ENCODE measurements at regions not wholly inside any gene's neighbourhood (a gene's known extent, or its start where the extent isn't known, plus 50 kb on each side); places are given as distances from the start of the nearest gene placed in this dataset.
"Not testable (repeated sequence)": the region's sequence is repeated elsewhere in the genome, so short reads cannot be mapped to it uniquely, and the experiment has no call there.

DNA sequence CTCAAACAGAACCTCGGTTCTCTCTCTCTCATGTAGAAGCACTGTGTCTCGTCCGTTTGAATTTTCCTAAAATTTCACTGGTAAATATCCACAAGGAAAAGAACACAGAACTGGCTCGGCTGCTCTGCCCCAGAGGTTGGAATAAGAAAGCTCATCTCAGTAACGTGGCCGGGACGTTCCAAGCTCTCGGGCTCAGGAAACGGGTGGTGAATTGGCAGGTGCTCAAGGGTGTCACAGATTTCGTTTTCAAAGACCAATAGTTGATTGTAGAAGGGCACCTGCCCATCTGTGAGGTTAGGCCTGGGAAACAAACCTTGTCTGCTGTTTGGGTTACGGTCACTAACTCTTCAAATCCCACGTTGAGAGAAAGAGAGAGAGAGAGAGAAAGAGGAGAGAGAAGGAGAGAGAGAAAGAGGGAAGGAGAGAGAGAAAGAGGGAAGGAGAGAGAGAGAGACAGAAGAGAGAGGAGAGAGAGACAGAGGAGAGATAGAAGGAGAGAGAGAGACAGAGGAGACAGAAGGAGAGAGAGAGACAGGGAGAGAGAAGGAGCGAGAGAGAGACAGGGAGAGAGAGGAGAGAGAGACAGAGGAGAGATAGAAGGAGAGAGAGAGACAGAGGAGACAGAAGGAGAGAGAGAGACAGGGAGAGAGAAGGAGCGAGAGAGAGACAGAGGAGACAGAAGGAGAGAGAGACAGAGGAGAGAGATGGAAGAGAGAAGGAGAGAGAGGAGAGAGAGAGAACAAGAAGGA, 106.6 kb downstream of the CRLF2 start:
- peaks cover 0 to 17% of the 10 kb centered on the region in 2 donors for H3K27me3 ChIP-seq
- H3K4me1 ChIP-seq, result no peaks in the 10 kb centered on the region
- TF ChIP-seq, protein P1, sequence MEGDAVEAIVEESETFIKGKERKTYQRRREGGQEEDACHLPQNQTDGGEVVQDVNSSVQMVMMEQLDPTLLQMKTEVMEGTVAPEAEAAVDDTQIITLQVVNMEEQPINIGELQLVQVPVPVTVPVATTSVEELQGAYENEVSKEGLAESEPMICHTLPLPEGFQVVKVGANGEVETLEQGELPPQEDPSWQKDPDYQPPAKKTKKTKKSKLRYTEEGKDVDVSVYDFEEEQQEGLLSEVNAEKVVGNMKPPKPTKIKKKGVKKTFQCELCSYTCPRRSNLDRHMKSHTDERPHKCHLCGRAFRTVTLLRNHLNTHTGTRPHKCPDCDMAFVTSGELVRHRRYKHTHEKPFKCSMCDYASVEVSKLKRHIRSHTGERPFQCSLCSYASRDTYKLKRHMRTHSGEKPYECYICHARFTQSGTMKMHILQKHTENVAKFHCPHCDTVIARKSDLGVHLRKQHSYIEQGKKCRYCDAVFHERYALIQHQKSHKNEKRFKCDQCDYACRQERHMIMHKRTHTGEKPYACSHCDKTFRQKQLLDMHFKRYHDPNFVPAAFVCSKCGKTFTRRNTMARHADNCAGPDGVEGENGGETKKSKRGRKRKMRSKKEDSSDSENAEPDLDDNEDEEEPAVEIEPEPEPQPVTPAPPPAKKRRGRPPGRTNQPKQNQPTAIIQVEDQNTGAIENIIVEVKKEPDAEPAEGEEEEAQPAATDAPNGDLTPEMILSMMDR (IDR thresholded peaks at IDR 0.05), result no peak
- H3K36me3 ChIP-seq, result no peaks in the 10 kb centered on the region
- intact Hi-C loops (cut with DNase I; ENCODE audit: low total_unique reads), result no loop called here
- no peak overlapping the region for H3K4me3 ChIP-seq
- no peaks in the 10 kb centered on the region for H3K9me3 ChIP-seq
- no peak overlapping the region for H3K27ac ChIP-seq
- peak in 1 of 2 donors; percentile 6 for DNase-seq

DNA sequence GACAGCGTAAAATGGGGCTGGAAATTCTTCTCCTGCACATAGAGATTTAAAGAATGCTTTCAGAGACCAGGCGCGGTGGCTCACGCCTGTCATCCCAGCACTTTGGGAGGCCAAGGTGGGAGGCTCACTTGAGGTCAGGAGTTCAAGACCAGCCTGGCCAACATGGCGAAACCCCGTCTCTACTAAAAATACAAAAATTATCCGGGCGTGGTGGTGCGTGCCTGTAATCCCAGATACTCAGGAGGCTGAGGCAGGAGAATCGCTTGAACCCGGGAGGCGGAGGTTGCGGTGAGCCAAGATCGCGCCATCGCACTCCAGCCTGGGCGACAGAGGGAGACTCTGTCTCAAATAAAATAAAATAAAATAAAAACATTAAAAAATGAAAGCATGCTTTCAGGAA, 107.4 kb downstream of the CRLF2 start:
- intact Hi-C loops (cut with DNase I; ENCODE audit: low total_unique reads); H3K27ac ChIP-seq; H3K4me3 ChIP-seq; H3K9me3 ChIP-seq; H3K36me3 ChIP-seq; H3K4me1 ChIP-seq: not testable (repeated sequence)
- H3K27me3 ChIP-seq, result peaks cover 0 to 14% of the 10 kb centered on the region in 2 donors
- DNase-seq, result peak in 1 of 2 donors; percentile 33

DNA sequence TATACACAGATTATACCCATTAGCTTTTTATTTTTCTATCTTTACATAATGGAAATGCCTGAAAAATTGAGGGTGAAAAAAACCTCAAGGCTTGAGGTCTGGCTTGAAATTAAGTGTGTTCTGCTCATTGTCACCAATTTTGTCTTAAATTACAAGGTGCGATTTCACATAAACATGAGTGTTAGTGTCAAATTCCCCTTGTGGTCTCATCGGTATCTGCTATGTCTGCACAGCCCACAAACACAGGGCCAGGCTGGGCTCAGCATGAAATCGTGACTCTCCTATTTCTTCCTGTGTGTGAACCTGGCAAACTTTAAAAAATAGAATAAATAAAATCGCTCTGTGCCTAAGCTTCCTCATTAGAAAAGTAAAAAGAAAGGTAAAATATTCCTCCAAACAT, 109.1 kb downstream of the CRLF2 start:
- Histone ChIP-seq H3K4me1 (no peaks in the 10 kb centered on the region), H3K4me3 (no peak overlapping the region), H3K9me3 (no peaks in the 10 kb centered on the region), H3K36me3 (no peaks in the 10 kb centered on the region), H3K27ac (no peak overlapping the region), H3K27me3 (peaks cover 0 to 11% of the 10 kb centered on the region in 2 donors)
- DNase-seq, result no peak
- TF ChIP-seq, protein P1 (IDR thresholded peaks at IDR 0.05), result no peak
- intact Hi-C loops (cut with DNase I; ENCODE audit: low total_unique reads), result no loop called here

DNA sequence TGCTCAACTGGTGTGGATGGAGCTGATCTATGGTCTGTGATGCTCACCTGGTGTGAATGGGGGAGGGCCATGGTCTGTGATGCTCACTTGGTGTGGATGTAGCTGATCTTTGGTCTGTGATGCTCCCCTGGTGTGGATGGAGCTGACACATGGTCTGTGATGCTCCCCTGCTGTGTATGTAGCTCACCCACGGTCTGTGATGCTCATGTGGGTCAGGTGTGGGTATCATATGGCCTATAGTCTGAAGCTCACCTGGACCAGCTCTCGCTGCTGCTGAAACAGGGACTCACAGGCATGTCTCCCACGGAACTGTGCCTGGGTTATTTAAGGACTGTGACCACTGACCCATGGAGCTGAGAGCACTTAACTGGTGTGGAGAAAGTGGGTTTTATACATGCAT, 109.7 kb downstream of the CRLF2 start:
- Histone ChIP-seq H3K27me3 (peaks cover 0 to 6% of the 10 kb centered on the region in 2 donors), H3K27ac (no peak overlapping the region), H3K36me3 (no peaks in the 10 kb centered on the region), H3K9me3 (peaks cover 0 to 2% (median 2%) of the 10 kb centered on the region in 3 donors), H3K4me3 (no peak overlapping the region), H3K4me1 (no peaks in the 10 kb centered on the region)
- DNase-seq, result peak in 1 of 2 donors; percentile 53
- TF ChIP-seq, protein P1 (IDR thresholded peaks at IDR 0.05), result no peak
- intact Hi-C loops (cut with DNase I; ENCODE audit: low total_unique reads), result no loop called here

DNA sequence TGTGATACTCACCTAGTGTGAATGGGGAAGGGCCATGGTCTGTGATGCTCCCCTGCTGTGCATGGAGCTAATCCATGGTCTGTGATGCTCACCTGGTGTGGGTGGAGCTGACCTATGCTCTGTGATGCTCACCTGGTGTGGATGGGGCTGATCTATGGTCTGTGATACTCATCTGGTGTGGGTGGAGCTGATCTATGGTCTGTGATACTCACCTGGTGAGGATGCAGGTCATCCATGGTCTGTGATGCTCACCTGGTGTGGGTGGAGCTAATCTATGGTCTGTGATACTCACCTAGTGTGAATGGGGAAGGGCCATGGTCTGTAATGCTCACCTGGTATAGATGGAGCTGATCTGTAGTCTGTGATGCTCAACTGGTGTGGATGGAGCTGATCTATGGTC, 110.2 kb downstream of the CRLF2 start:
- H3K36me3 ChIP-seq; H3K27ac ChIP-seq; H3K4me1 ChIP-seq; H3K27me3 ChIP-seq; H3K9me3 ChIP-seq; intact Hi-C loops (cut with DNase I; ENCODE audit: low total_unique reads); H3K4me3 ChIP-seq: not testable (repeated sequence)
- DNase-seq, result peak in 1 of 2 donors; percentile 3

DNA sequence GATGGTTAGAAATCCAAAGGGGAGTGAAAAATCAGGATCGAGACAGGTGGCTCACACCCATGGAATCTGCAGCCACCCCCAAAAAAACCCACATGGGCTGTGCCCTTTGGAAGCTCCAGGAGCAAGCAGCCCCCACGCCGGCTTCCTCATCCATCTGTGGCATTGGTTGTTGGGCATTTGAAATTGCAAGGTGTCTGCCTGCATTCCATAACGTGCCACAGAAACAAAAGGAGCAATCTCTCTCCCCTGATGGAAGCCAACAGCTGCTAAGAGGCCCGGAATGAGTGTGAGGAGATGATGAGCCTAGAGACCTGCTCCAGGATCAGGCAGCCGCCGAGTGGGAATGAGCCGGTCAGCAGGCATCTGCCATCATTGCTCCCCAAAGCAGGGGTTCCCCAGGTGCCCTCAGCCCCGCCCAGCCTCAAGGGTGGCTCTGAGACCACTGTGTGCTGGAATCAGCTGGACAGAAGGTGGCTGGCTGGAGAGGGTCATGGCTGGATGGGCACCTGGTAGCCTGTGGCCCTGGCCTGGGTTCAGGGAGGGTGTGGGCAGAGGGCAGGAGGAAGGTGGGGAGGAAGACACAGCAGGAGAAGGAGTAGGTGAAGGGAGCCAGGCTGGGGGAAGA, 113.2 kb downstream of the CRLF2 start:
- no peak for DNase-seq
- no peaks in the 10 kb centered on the region for H3K36me3 ChIP-seq
- TF ChIP-seq, protein P1 (IDR thresholded peaks at IDR 0.05), result no peak
- intact Hi-C loops (cut with DNase I; ENCODE audit: low total_unique reads), result no loop called here
- H3K4me1 ChIP-seq, result no peaks in the 10 kb centered on the region
- H3K27me3 ChIP-seq, result no peaks in the 10 kb centered on the region
- no peak overlapping the region for H3K27ac ChIP-seq
- no peak overlapping the region for H3K4me3 ChIP-seq
- H3K9me3 ChIP-seq, result peaks cover 0 to 17% (median 11%) of the 10 kb centered on the region in 3 donors
